H1 (cell line): ENCODE measurements at regions not wholly inside any gene's neighbourhood (a gene's known extent, or its start where the extent isn't known, plus 50 kb on each side); places are given as distances from the start of the nearest gene placed in this dataset.

ENCODE experiments used
- CTCF ChIA-PET: fragments of 300-600 bp; sonication (Branson Sonifier 250); formaldehyde crosslinking; loops from one replicate; lab custom pipeline; 2021; ENCODE audit not compliant: partially characterized antibody; lab: Charles Lee
- POLR2A ChIA-PET: fragments of 300-600 bp; sonication (Branson Sonifier 250); formaldehyde crosslinking; loops from one replicate; lab custom pipeline; 2021; ENCODE audit warnings: inconsistent platforms; ENCODE audit not compliant: partially characterized antibody; lab: Charles Lee
- DNase-seq, 2 experiments: peaks; one replicate each; pipeline versions ENCODE4 v3.0.0 to v3.0.0-alpha.2; 2010 to 2022; ENCODE audit warnings: low spot score in 2 of 2, low read depth in 1 of 2, mixed read lengths in 1 of 2
- FAIRE-seq: peaks from 2 replicates; lab custom pipeline; 2011; peaks lifted over from hg19 to GRCh38; lab: Jason Lieb, UNC
- H2AFZ ChIP-seq: 2 replicates; pipeline ENCODE4 v1.8.1; 2012; ENCODE audit warnings: low read length, inconsistent platforms
- H2AK5ac ChIP-seq: 2 replicates; pipeline ENCODE4 v1.6.1; 2013; ENCODE audit warnings: low read depth, low read length
- H2BK120ac ChIP-seq: replicated peaks from 2 replicates; pipeline ENCODE3; 2013; ENCODE audit warnings: low read depth, low read length, inconsistent platforms
- H2BK12ac ChIP-seq: 2 replicates; pipeline ENCODE4 v1.6.1; 2013; ENCODE audit warnings: low read depth, low read length
- H2BK15ac ChIP-seq: 2 replicates; pipeline ENCODE4 v1.6.1; 2013; ENCODE audit warnings: low read length
- H2BK20ac ChIP-seq: 2 replicates; pipeline ENCODE4 v1.6.1; 2013; ENCODE audit warnings: low read length
- H2BK5ac ChIP-seq: 2 replicates; pipeline ENCODE4 v1.6.1; 2013; ENCODE audit warnings: low read depth, low read length
- H3K14ac ChIP-seq: 2 replicates; pipeline ENCODE4 v1.6.1; 2013; ENCODE audit warnings: inconsistent platforms; ENCODE audit not compliant: insufficient read length
- H3K18ac ChIP-seq: 2 replicates; pipeline ENCODE4 v1.6.1; 2013; ENCODE audit warnings: low read length; ENCODE audit errors: extremely low read depth
- H3K23ac ChIP-seq: 2 replicates; pipeline ENCODE4 v1.6.1; 2013; ENCODE audit warnings: inconsistent platforms; ENCODE audit not compliant: insufficient read length
- H3K23me2 ChIP-seq: 2 replicates; pipeline ENCODE4 v1.6.1; 2013; ENCODE audit warnings: low read depth, low read length
- H3K27ac ChIP-seq: 2 replicates; pipeline ENCODE4 v1.6.1; 2011; ENCODE audit warnings: low read depth, low read length, inconsistent platforms
- H3K27me3 ChIP-seq, 4 experiments: replicated peaks in 1 of 4; 1 replicate in 1 of 4; 2 replicates in 3 of 4; pipeline versions ENCODE4 v1.6.1 to v1.8.1; 2011 to 2013; ENCODE audit warnings: low read length in 3 of 4, mild to moderate bottlenecking in 3 of 4, inconsistent platforms in 2 of 4, mixed read lengths in 2 of 4, moderate library complexity in 1 of 4; ENCODE audit not compliant: control insufficient read depth in 3 of 4, insufficient read depth in 3 of 4; ENCODE audit errors: extremely low read depth in 1 of 4
- H3K36me3 ChIP-seq, 4 experiments: 2 replicates each; pipeline versions ENCODE4 v1.6.1 to v1.8.1; 2011 to 2013; ENCODE audit warnings: mild to moderate bottlenecking in 4 of 4, low read length in 3 of 4, moderate library complexity in 2 of 4, control low read depth in 1 of 4, inconsistent platforms in 1 of 4; ENCODE audit not compliant: insufficient read depth in 4 of 4, control insufficient read depth in 2 of 4
- H3K4ac ChIP-seq: replicated peaks from 2 replicates; pipeline ENCODE3; 2013; ENCODE audit warnings: low read length, low read depth, mixed read lengths, inconsistent platforms; ENCODE audit not compliant: insufficient read length
- H3K4me1 ChIP-seq, 4 experiments: replicated peaks in 1 of 4; 1 replicate in 1 of 4; 2 replicates in 3 of 4; pipeline versions ENCODE4 v1.6.1 to v1.8.1; 2011 to 2013; ENCODE audit warnings: low read length in 3 of 4, inconsistent platforms in 2 of 4, mixed read lengths in 1 of 4; ENCODE audit not compliant: insufficient read depth in 4 of 4, control insufficient read depth in 3 of 4
- H3K4me2 ChIP-seq, 2 experiments: 2 replicates each; pipeline versions ENCODE4 v1.6.1 to v1.8.1; 2011 to 2013; ENCODE audit warnings: low read depth in 2 of 2, low read length in 2 of 2, control low read depth in 1 of 2, inconsistent platforms in 1 of 2, mild to moderate bottlenecking in 1 of 2; ENCODE audit not compliant: insufficient read depth in 1 of 2
- H3K4me3 ChIP-seq, 4 experiments: fragments of 200-600, 300-600 bp in 1 of 4; sonication (generic), shearing (Covaris generic), sonication (Bioruptor Twin) in 1 of 4; 2 replicates each; pipeline versions ENCODE4 v1.5.1 to v1.8.1; 2011 to 2016; ENCODE audit warnings: low read length in 4 of 4, low read depth in 3 of 4, control low read depth in 2 of 4, inconsistent platforms in 2 of 4, mild to moderate bottlenecking in 2 of 4, mixed read lengths in 1 of 4, moderate library complexity in 1 of 4; ENCODE audit not compliant: insufficient read depth in 2 of 4; ENCODE audit errors: extremely low read depth in 1 of 4
- H3K56ac ChIP-seq: replicated peaks from 2 replicates; pipeline ENCODE3; 2013; ENCODE audit warnings: low read depth, mild to moderate bottlenecking, mixed read lengths, low read length, inconsistent platforms; ENCODE audit not compliant: insufficient read length
- H3K79me1 ChIP-seq: 2 replicates; pipeline ENCODE4 v1.6.1; 2013; ENCODE audit warnings: low read depth, low read length, control low read depth
- H3K79me2 ChIP-seq, 2 experiments: 2 replicates each; pipeline versions ENCODE4 v1.6.1 to v1.8.1; 2012 to 2013; ENCODE audit warnings: low read length in 2 of 2, mild to moderate bottlenecking in 2 of 2, inconsistent platforms in 1 of 2; ENCODE audit not compliant: insufficient read depth in 2 of 2, control insufficient read depth in 1 of 2
- H3K9ac ChIP-seq, 4 experiments: replicated peaks in 1 of 4; 1 replicate in 1 of 4; 2 replicates in 3 of 4; pipeline versions ENCODE4 v1.6.1 to v1.8.1; 2011 to 2013; ENCODE audit warnings: low read depth in 3 of 4, low read length in 3 of 4, control low read depth in 2 of 4, mild to moderate bottlenecking in 2 of 4, moderate library complexity in 2 of 4, inconsistent platforms in 1 of 4; ENCODE audit errors: extremely low read depth in 1 of 4
- H3K9me3 ChIP-seq, 2 experiments: 2 replicates each; pipeline versions ENCODE4 v1.6.1 to v1.8.1; 2012 to 2013; ENCODE audit warnings: mild to moderate bottlenecking in 2 of 2, moderate library complexity in 2 of 2, control low read depth in 1 of 2, inconsistent platforms in 1 of 2, low read depth in 1 of 2, low read length in 1 of 2, mixed read lengths in 1 of 2; ENCODE audit not compliant: insufficient read depth in 2 of 2
- H4K20me1 ChIP-seq, 2 experiments: replicated peaks in 1 of 2; 2 replicates each; pipeline versions ENCODE3 to v1.8.1; 2011 to 2013; ENCODE audit warnings: inconsistent platforms in 2 of 2, low read length in 2 of 2, mild to moderate bottlenecking in 1 of 2; ENCODE audit not compliant: insufficient read depth in 2 of 2, control insufficient read depth in 1 of 2
- H4K5ac ChIP-seq: 2 replicates; pipeline ENCODE4 v1.6.1; 2013; ENCODE audit warnings: low read length, low read depth, mixed read lengths, inconsistent platforms; ENCODE audit not compliant: insufficient read length
- H4K8ac ChIP-seq: 2 replicates; pipeline ENCODE4 v1.8.0; 2013; ENCODE audit warnings: mild to moderate bottlenecking, moderate library complexity, low read length, inconsistent platforms; ENCODE audit not compliant: insufficient read depth; ENCODE audit errors: extremely low read depth
- H4K91ac ChIP-seq: replicated peaks from 2 replicates; pipeline ENCODE3; 2013; ENCODE audit warnings: low read length, mixed read lengths, inconsistent platforms; ENCODE audit not compliant: insufficient read length
- CHD1 ChIP-seq: IDR thresholded peaks from 2 replicates; pipeline ENCODE4 v1.6.1; 2012; ENCODE audit warnings: low read depth, low read length, improper control_type of control experiment
- GABPA ChIP-seq: IDR thresholded peaks from 2 replicates; pipeline ENCODE4 v1.6.1; 2011; ENCODE audit warnings: mild to moderate bottlenecking, low read length, moderate library complexity, borderline replicate concordance; ENCODE audit not compliant: insufficient read depth
- GTF2F1 ChIP-seq: IDR thresholded peaks from 2 replicates; pipeline ENCODE4 v1.6.1; 2012; ENCODE audit warnings: low read depth, low read length, improper control_type of control experiment, borderline replicate concordance
- JUN ChIP-seq: IDR thresholded peaks from 2 replicates; pipeline ENCODE4 v1.6.1; 2011; ENCODE audit warnings: low read depth, mild to moderate bottlenecking, improper control_type of control experiment, low read length
- JUND ChIP-seq: IDR thresholded peaks from 2 replicates; pipeline ENCODE4 v1.6.1; 2011; ENCODE audit warnings: mild to moderate bottlenecking, improper control_type of control experiment, low read length
- MAFK ChIP-seq: IDR thresholded peaks from 2 replicates; pipeline ENCODE4 v1.6.1; 2012; ENCODE audit warnings: low read depth, mild to moderate bottlenecking, improper control_type of control experiment, low read length
- NANOG ChIP-seq: IDR thresholded peaks from 2 replicates; pipeline ENCODE4 v1.6.1; 2011; ENCODE audit warnings: low read length, low read depth, mild to moderate bottlenecking, inconsistent platforms; ENCODE audit not compliant: insufficient read depth, poor library complexity, severe bottlenecking
- POLR2AphosphoS5 ChIP-seq: IDR thresholded peaks from 2 replicates; pipeline ENCODE4 v1.6.1; 2011; ENCODE audit warnings: low read depth, low read length
- POU5F1 ChIP-seq: IDR thresholded peaks from 2 replicates; pipeline ENCODE4 v1.6.1; 2011; ENCODE audit warnings: low read depth, mild to moderate bottlenecking, low read length, moderate library complexity
- SIRT6 ChIP-seq: IDR thresholded peaks from one replicate; pipeline ENCODE4 v1.7.1; 2012; ENCODE audit warnings: low read length, inconsistent platforms
- SP2 ChIP-seq: IDR thresholded peaks from 2 replicates; pipeline ENCODE4 v1.6.1; 2012; ENCODE audit warnings: mild to moderate bottlenecking, low read length, inconsistent platforms
- SP4 ChIP-seq: IDR thresholded peaks from 2 replicates; pipeline ENCODE4 v1.6.1; 2012; ENCODE audit warnings: low read length, inconsistent platforms
- SRF ChIP-seq: IDR thresholded peaks from 2 replicates; pipeline ENCODE4 v1.6.1; 2011; ENCODE audit warnings: mild to moderate bottlenecking, low read depth, low read length, moderate library complexity
- SUZ12 ChIP-seq: fragments of 200-600 bp; sonication (generic); IDR thresholded peaks from 2 replicates; pipeline ENCODE4 v1.6.1; 2012; ENCODE audit warnings: mild to moderate bottlenecking, inconsistent platforms, low read length, moderate library complexity, mixed read lengths
- TCF12 ChIP-seq: IDR thresholded peaks from 2 replicates; pipeline ENCODE4 v1.6.1; 2011; ENCODE audit warnings: low read depth, mild to moderate bottlenecking, low read length
- TEAD4 ChIP-seq: IDR thresholded peaks from 2 replicates; pipeline ENCODE4 v1.6.1; 2012; ENCODE audit warnings: low read depth, low read length, inconsistent platforms, mixed read lengths
- YY1 ChIP-seq: IDR thresholded peaks from 2 replicates; pipeline ENCODE4 v1.6.1; 2011; ENCODE audit warnings: low read depth, mild to moderate bottlenecking, low read length
- WGBS, 2 experiments: shearing (Covaris generic) in 1 of 2; methylation state at CpG; one replicate each; pipeline versions ENCODE4 v1.1.6 to v1.1.7; 2013 to 2015; ENCODE audit warnings: low lambda C conversion rate in 2 of 2, mixed read lengths in 2 of 2, inconsistent platforms in 1 of 2, low coverage in 1 of 2, missing lambda C conversion rate in 1 of 2; ENCODE audit not compliant: insufficient replicate concordance in 2 of 2, insufficient coverage in 1 of 2, insufficient read length in 1 of 2; ENCODE audit errors: extremely low coverage in 1 of 2, missing lambda C conversion rate in 1 of 2; 5-methylcytosine and 5-hydroxymethylcytosine counted together

- CTCF ChIA-PET, result no interaction called here
- Histone ChIP-seq H3K4ac (no peak overlapping the region), H3K79me2 (no peaks in the 10 kb centered on the region), H2AFZ (no peak overlapping the region), H3K27me3 (no peaks in the 10 kb centered on the region), H2BK15ac (no peak overlapping the region), H3K14ac (no peak overlapping the region), H3K23me2 (no peaks in the 10 kb centered on the region; the same call in 1 of the 2 replicates), H2AK5ac (no peak overlapping the region), H2BK5ac (no peak overlapping the region), H3K4me2 (no peak overlapping the region), H2BK12ac (no peak overlapping the region), H4K20me1 (no peaks in the 10 kb centered on the region), H3K4me1 (peaks cover 0 to 6% (median 4%) of the 10 kb centered on the region in 4 experiments; a peak in 2 of 7 replicates), H3K4me3 (no peak overlapping the region), H3K27ac (no peak overlapping the region), H3K36me3 (no peaks in the 10 kb centered on the region), H4K5ac (no peak overlapping the region), H2BK20ac (no peak overlapping the region), H3K9ac (no peak overlapping the region), H3K9me3 (no peaks in the 10 kb centered on the region), H3K79me1 (no peaks in the 10 kb centered on the region; the same call in 1 of the 2 replicates), H4K91ac (no peak overlapping the region), H3K56ac (no peak overlapping the region), H3K23ac (no peak overlapping the region), H4K8ac (no peak overlapping the region), H3K18ac (no peak overlapping the region), H2BK120ac (no peak overlapping the region)
- DNase-seq (no peak), FAIRE-seq (no peak)
- POLR2A ChIA-PET, result no interaction called here
- 90% methylated on average over 6 of the region's 6 CpGs; no CpG with 5 or more reads in 1 of the 2 experiments for WGBS, 2 experiments
- TF ChIP-seq JUN, result no peak
- no peak for TF ChIP-seq YY1
- TF ChIP-seq JUND, result no peak
- no peak for TF ChIP-seq SRF
- TF ChIP-seq TEAD4, result no peak
- no peak for TF ChIP-seq GTF2F1
- TF ChIP-seq CHD1, result no peak
- no peak for TF ChIP-seq POU5F1
- TF ChIP-seq SUZ12, result no peak
- no peak for TF ChIP-seq SIRT6
- no peak for TF ChIP-seq TCF12
- no peak for TF ChIP-seq NANOG
- no peak for TF ChIP-seq POLR2AphosphoS5
- no peak for TF ChIP-seq MAFK
- no peak for TF ChIP-seq SP2
- no peak for TF ChIP-seq SP4
- TF ChIP-seq GABPA, result no peak
Measured at GRCh38 chr2:8154936-8155335, 526.9 kb upstream of the ID2 start.
